ENCODE measurements at regions not wholly inside any gene's neighbourhood (a gene's known extent, or its start where the extent isn't known, plus 50 kb on each side); places are given as distances from the start of the nearest gene placed in this dataset.
"Not testable (repeated sequence)": the region's sequence is repeated elsewhere in the genome, so short reads cannot be mapped to it uniquely, and the experiment has no call there.

DNA sequence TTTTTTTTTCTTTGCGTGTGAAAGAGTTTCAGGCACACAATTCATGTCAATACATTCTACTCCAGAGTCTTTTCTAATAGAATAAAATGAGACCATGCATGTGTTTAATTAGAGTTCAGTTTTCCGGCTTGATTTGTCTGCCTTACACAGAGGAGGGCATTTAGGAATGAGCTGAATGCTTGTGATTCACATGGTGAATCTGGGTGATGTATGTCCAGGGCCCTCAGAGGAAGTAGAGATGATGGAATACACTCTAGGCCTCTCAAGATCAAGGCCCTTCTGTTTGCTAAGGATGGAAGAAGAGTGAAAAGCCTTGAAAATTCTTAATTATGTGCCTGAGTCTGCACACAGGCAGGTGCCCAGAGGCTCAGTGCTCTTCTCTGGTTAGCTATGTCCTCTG lies 71.0 kb upstream of the CYRIA start:
- no peak overlapping the region for H3K4me3 ChIP-seq (ENCODE audit: low read depth, low read length)
- no peak for DNase-seq (ENCODE audit: low read depth)
- TF ChIP-seq, protein P1, sequence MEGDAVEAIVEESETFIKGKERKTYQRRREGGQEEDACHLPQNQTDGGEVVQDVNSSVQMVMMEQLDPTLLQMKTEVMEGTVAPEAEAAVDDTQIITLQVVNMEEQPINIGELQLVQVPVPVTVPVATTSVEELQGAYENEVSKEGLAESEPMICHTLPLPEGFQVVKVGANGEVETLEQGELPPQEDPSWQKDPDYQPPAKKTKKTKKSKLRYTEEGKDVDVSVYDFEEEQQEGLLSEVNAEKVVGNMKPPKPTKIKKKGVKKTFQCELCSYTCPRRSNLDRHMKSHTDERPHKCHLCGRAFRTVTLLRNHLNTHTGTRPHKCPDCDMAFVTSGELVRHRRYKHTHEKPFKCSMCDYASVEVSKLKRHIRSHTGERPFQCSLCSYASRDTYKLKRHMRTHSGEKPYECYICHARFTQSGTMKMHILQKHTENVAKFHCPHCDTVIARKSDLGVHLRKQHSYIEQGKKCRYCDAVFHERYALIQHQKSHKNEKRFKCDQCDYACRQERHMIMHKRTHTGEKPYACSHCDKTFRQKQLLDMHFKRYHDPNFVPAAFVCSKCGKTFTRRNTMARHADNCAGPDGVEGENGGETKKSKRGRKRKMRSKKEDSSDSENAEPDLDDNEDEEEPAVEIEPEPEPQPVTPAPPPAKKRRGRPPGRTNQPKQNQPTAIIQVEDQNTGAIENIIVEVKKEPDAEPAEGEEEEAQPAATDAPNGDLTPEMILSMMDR (conservative IDR thresholded peaks at IDR 0.05; ENCODE audit: low read depth, low read length), result no peak

DNA sequence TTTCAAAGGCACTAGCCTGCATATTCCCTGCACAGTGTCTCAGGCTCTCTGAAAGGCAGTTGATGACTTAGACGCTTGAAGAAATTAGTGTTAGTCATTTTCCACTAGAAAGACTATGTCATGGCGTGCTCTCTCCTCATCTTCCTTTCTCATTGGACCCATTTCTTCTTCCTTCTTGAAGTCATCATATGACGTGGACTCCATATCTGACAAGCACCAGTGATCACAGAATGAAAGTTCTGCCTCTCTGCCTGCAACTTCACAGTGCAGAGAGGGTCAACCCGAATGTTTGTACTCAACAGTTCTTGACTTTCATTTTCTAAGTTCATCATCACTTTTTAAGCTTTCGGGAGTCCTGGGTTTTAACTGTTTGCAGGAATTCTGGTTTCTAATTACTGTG lies 63.7 kb upstream of the CYRIA start:
- no peak overlapping the region for H3K4me3 ChIP-seq (ENCODE audit: low read depth, low read length)
- DNase-seq (ENCODE audit: low read depth), result no peak
- TF ChIP-seq, protein P1 (conservative IDR thresholded peaks at IDR 0.05; ENCODE audit: low read depth, low read length), result no peak

DNA sequence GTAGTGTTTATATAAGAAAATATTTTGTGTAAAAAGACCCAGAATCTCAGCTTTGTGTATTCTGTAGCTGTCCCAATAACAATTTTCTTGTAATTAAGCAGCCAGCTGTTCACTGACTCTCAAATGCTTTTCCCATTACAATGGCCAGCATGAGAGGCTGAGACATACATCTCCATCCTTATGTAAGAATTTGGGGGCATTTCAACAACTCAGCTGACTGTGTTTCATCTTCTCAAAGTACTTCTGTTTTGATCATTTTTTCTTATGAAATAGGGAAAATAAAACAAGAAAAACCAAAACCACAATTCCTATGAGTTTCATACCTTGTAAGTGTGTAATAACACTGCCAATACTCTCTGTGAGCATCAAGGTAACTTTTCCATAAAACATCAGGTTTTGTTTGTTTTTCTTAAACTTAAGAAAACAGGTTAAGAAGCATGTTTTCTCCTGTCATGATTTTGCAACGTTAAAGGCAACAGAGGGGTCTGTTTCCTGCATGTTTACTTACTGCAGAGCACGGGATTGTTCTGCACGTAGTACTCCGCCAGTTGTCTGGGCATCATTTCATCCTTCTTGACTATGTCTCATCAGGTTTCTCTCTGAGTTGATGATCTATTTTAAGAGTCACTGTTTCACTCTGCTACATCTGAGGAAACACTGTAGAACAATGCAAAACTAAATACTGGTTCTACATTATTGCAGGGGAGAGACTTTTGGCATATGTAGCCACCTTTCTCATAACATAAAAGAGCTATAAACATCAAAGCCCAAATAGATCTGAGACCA lies 62.9 kb upstream of the CYRIA start:
- no peak overlapping the region for H3K4me3 ChIP-seq (ENCODE audit: low read depth, low read length)
- TF ChIP-seq, protein P1 (conservative IDR thresholded peaks at IDR 0.05; ENCODE audit: low read depth, low read length), result no peak
- no peak for DNase-seq (ENCODE audit: low read depth)

DNA sequence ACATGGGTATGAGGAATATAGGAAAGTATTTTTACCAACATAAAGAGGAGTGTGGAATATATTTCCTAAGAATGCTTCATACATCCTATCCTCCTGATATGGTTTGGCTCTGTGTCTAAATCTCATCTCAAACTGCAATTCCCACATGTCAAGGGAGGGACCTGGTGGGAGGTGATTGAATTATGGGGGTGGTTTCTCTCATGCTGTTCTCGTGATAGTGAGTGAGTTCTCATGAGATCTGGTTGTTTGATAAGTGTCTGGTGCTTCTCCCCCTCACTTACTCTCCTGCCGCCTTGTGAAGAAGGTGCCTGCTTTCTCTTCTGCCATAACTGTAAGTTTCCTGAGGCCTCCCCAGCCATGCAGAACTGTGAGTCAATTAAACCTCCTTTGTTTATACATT lies 62.2 kb upstream of the CYRIA start:
- DNase-seq (ENCODE audit: low read depth); H3K4me3 ChIP-seq (ENCODE audit: low read depth, low read length): not testable (repeated sequence)

DNA sequence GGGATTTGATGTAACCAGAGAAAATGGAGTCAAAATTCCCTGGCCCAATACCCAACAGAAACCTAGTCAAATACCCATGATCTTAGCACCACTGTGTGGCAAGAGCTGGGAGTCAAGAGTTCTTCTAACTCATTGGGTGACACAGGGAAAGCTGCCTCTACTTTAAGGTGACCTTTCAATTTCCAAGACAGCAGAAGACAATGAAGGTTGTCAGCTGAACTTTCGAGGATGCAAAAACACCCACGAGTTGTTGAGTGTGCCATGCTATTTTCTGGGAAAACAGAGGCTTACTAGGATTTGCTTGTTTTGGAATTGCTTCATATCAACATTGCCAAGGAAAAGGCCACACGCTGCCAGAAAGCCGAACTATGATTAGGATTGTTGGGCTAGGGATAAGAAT lies 61.6 kb upstream of the CYRIA start:
- TF ChIP-seq, protein P1 (conservative IDR thresholded peaks at IDR 0.05; ENCODE audit: low read depth, low read length), result peak; percentile 51
- H3K4me3 ChIP-seq (ENCODE audit: low read depth, low read length), result no peak overlapping the region
- no peak for DNase-seq (ENCODE audit: low read depth)

DNA sequence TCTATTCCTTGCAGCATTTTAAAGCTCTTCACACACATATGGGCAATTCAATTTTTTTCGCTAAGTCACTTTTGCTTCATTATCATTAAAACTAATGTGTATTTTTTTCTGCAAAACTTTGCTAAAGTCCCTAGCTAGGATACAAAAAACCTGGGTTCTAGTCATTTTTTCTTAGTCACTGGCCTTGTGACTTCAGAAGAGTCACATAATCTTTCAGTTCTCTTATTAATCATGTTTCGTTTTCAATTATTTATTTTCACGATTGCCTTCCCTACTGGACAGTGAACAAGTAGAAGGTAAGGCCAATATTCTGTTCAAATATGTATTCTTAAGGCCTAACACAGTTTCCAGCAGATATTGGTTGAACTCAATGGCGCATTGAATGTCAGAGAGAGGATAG lies 60.9 kb upstream of the CYRIA start:
- H3K4me3 ChIP-seq (ENCODE audit: low read depth, low read length), result no peak overlapping the region
- DNase-seq (ENCODE audit: low read depth), result no peak
- TF ChIP-seq, protein P1 (conservative IDR thresholded peaks at IDR 0.05; ENCODE audit: low read depth, low read length), result no peak

DNA sequence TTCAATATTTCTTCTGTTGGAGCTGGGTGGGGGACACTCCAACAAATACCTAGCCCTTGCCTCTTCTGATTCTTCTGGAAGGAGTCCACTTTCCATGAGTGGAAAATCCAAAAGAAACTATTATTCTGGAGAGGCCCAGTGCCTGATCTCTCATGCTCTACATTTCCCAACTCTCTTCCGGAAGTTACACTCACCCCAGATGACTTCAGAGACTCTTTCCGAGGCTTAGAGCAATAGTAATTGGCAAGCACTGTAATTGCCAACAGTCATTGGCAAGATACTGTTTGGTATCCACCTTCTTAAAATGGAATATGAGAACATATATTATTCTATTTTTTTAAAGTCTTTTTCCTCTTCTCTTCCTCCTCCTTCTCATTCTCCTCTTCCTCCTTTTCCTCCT lies 60.5 kb upstream of the CYRIA start:
- TF ChIP-seq, protein P1 (conservative IDR thresholded peaks at IDR 0.05; ENCODE audit: low read depth, low read length), result no peak
- no peak overlapping the region for H3K4me3 ChIP-seq (ENCODE audit: low read depth, low read length)
- no peak for DNase-seq (ENCODE audit: low read depth)
